ENCODE measurements at regions not wholly inside any gene's neighbourhood (a gene's known extent, or its start where the extent isn't known, plus 50 kb on each side); places are given as distances from the start of the nearest gene placed in this dataset.

DNA sequence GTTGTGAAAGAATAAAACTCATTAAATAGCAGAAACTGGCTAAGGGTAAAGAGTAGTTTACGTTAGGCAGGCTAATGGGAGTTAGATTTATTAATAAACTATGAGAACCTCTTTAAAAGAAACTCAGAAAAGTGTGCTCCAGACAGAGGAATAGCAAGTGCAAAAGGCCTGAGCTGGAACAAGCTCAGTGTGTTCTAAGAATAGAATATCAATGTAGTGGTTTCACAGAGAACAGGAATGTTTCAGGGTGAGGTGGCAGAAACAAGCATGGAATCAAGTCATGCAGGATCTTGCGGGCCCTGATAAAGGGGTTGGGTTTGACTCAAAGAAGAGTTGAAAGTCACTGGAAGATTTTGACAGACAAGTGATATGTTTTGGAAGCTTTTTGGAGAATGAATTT is 164.0 kb upstream of the HS3ST3A1 start:
- TF ChIP-seq, protein P1, sequence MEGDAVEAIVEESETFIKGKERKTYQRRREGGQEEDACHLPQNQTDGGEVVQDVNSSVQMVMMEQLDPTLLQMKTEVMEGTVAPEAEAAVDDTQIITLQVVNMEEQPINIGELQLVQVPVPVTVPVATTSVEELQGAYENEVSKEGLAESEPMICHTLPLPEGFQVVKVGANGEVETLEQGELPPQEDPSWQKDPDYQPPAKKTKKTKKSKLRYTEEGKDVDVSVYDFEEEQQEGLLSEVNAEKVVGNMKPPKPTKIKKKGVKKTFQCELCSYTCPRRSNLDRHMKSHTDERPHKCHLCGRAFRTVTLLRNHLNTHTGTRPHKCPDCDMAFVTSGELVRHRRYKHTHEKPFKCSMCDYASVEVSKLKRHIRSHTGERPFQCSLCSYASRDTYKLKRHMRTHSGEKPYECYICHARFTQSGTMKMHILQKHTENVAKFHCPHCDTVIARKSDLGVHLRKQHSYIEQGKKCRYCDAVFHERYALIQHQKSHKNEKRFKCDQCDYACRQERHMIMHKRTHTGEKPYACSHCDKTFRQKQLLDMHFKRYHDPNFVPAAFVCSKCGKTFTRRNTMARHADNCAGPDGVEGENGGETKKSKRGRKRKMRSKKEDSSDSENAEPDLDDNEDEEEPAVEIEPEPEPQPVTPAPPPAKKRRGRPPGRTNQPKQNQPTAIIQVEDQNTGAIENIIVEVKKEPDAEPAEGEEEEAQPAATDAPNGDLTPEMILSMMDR (IDR thresholded peaks at IDR 0.05) = no peak
- TF ChIP-seq SIN3A (IDR thresholded peaks at IDR 0.05; ENCODE audit: borderline replicate concordance, insufficient read depth, low read depth, low read length) = no peak
- TF ChIP-seq POLR2AphosphoS5 (IDR thresholded peaks at IDR 0.05; ENCODE audit: low read depth, low read length) = no peak
- TF ChIP-seq, protein P2, sequence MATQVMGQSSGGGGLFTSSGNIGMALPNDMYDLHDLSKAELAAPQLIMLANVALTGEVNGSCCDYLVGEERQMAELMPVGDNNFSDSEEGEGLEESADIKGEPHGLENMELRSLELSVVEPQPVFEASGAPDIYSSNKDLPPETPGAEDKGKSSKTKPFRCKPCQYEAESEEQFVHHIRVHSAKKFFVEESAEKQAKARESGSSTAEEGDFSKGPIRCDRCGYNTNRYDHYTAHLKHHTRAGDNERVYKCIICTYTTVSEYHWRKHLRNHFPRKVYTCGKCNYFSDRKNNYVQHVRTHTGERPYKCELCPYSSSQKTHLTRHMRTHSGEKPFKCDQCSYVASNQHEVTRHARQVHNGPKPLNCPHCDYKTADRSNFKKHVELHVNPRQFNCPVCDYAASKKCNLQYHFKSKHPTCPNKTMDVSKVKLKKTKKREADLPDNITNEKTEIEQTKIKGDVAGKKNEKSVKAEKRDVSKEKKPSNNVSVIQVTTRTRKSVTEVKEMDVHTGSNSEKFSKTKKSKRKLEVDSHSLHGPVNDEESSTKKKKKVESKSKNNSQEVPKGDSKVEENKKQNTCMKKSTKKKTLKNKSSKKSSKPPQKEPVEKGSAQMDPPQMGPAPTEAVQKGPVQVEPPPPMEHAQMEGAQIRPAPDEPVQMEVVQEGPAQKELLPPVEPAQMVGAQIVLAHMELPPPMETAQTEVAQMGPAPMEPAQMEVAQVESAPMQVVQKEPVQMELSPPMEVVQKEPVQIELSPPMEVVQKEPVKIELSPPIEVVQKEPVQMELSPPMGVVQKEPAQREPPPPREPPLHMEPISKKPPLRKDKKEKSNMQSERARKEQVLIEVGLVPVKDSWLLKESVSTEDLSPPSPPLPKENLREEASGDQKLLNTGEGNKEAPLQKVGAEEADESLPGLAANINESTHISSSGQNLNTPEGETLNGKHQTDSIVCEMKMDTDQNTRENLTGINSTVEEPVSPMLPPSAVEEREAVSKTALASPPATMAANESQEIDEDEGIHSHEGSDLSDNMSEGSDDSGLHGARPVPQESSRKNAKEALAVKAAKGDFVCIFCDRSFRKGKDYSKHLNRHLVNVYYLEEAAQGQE (IDR thresholded peaks at IDR 0.05; ENCODE audit: insufficient read depth in 1 of 2, low read depth in 2 of 2, low read length in 1 of 2) = no peak
